Gastroesophageal sphincter (tissue), 4 donors: ENCODE measurements at regions not wholly inside any gene's neighbourhood (a gene's known extent, or its start where the extent isn't known, plus 50 kb on each side); places are given as distances from the start of the nearest gene placed in this dataset.
"Not testable (repeated sequence)": the region's sequence is repeated elsewhere in the genome, so short reads cannot be mapped to it uniquely, and the experiment has no call there.

Experiments
- ATAC-seq: fragments of 150-250 bp; one replicate; pipeline ENCODE4 v1.9.1; 2016; ENCODE audit warnings: mild to moderate bottlenecking, moderate library complexity
- H3K27ac ChIP-seq, 4 donors: fragments of 200-600 bp; sonication (generic) in 3 of 4; 1 replicate in 3 of 4; 2 replicates in 1 of 4; pipeline ENCODE4 v1.5.1; 2016 to 2019
- H3K27me3 ChIP-seq: fragments of 200-600 bp; sonication (generic); one replicate; pipeline ENCODE4 v1.5.1; 2019
- H3K36me3 ChIP-seq, 2 donors: fragments of 200-600 bp; sonication (generic); one replicate each; pipeline ENCODE4 v1.5.1; 2019; ENCODE audit warnings: control low read depth in 1 of 2
- H3K4me1 ChIP-seq, 3 donors: fragments of 200-600 bp; sonication (generic); 1 replicate in 2 of 3; 2 replicates in 1 of 3; pipeline ENCODE4 v1.5.1; 2016 to 2019; ENCODE audit warnings: control low read depth in 2 of 3
- H3K4me3 ChIP-seq, 2 donors: fragments of 200-600 bp; sonication (generic); one replicate each; pipeline ENCODE4 v1.5.1; 2019; ENCODE audit warnings: mild to moderate bottlenecking in 1 of 2, moderate library complexity in 1 of 2
- H3K9me3 ChIP-seq, 3 donors: fragments of 200-600 bp; sonication (generic); one replicate each; pipeline ENCODE4 v1.5.1; 2017 to 2019; ENCODE audit warnings: control low read depth in 2 of 3
- CTCF ChIP-seq, 4 experiments: fragments of 200-600 bp in 2 of 4; fragments of 450-650 bp in 2 of 4; sonication (generic) in 1 of 4; IDR thresholded peaks; one replicate each; pipeline ENCODE4 v1.5.1; 2017 to 2019; ENCODE audit warnings: antibody characterized with exemption in 4 of 4, mild to moderate bottlenecking in 2 of 4, moderate library complexity in 2 of 4
- EP300 ChIP-seq: sonication (generic); formaldehyde crosslinking; IDR thresholded peaks from one replicate; pipeline ENCODE4 v1.6.1; 2017; ENCODE audit warnings: antibody characterized with exemption, mild to moderate bottlenecking
- POLR2A ChIP-seq, 2 donors: fragments of 450-650 bp; IDR thresholded peaks; one replicate each; pipeline ENCODE4 v1.6.1; 2017; ENCODE audit warnings: antibody characterized with exemption in 2 of 2, mild to moderate bottlenecking in 2 of 2, moderate library complexity in 1 of 2
- POLR2AphosphoS5 ChIP-seq: sonication (generic); formaldehyde crosslinking; IDR thresholded peaks from one replicate; pipeline ENCODE4 v1.6.1; 2017; ENCODE audit warnings: antibody characterized with exemption
- WGBS, 2 donors: methylation state at CpG; one replicate each; pipeline ENCODE4 v1.1.5; 2018; ENCODE audit warnings: low coverage in 1 of 2; 5-methylcytosine and 5-hydroxymethylcytosine counted together

DNA sequence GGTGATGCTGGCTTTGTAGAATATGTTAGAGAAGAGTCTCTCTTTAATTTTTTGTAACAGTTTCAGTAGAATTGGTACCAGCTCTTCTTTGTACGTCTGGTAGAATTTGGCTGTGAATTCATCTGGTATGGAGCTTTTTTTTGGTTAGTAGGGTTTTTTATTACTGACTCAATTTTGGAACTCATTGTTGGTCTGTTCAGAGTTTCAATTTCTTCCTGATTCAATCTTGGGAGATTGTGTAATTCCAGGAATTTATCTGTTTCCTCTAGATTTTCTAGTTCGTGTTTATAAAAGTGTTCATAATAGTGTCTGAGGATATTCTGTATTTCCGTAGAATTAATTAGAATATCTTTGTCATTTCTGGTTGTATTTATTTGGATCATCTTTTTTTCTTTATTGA lies 943.5 kb downstream of the TRIB2 start:
- Histone ChIP-seq H3K4me1 (no peaks in the 10 kb centered on the region), H3K27ac (no peak overlapping the region), H3K9me3 (no peaks in the 10 kb centered on the region), H3K36me3 (no peaks in the 10 kb centered on the region), H3K4me3 (no peak overlapping the region), H3K27me3 (no peaks in the 10 kb centered on the region)
- TF ChIP-seq EP300 (no peak), POLR2A (IDR thresholded peaks at IDR 0.05) (no peak), CTCF (IDR thresholded peaks at IDR 0.05) (no peak), POLR2AphosphoS5 (no peak)
- WGBS, 2 donors: 64 to 69% methylated on average over 3 of the region's 3 CpGs
- ATAC-seq: no peak

DNA sequence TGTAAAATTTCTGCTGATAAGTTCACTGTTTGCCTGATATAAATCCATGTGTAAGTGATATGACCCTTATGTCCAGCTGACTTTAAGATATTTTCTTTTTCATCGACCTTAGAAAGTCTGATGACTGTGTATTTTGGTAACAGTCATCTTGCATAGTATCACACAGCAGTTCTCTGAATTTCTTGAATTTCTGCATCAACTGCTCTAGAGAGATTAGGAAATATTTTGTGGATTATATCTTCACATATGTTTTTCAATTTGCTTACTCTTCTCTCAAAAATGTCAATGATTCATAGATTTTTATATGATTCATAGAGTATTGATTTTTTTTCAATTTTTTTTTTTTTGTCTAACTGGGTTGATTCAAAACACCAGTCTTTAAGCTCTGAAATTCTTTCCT lies 945.3 kb downstream of the TRIB2 start:
- Histone ChIP-seq H3K4me1 (no peaks in the 10 kb centered on the region), H3K27me3 (no peaks in the 10 kb centered on the region), H3K27ac (no peak overlapping the region), H3K36me3 (no peaks in the 10 kb centered on the region), H3K4me3 (no peak overlapping the region), H3K9me3 (no peaks in the 10 kb centered on the region)
- ATAC-seq: no peak
- 56 to 73% methylated on average over 1 of the region's 1 CpG for WGBS, 2 donors
- no peak for TF ChIP-seq CTCF (IDR thresholded peaks at IDR 0.05)
- TF ChIP-seq POLR2AphosphoS5: no peak
- no peak for TF ChIP-seq POLR2A (IDR thresholded peaks at IDR 0.05)
- TF ChIP-seq EP300: no peak

DNA sequence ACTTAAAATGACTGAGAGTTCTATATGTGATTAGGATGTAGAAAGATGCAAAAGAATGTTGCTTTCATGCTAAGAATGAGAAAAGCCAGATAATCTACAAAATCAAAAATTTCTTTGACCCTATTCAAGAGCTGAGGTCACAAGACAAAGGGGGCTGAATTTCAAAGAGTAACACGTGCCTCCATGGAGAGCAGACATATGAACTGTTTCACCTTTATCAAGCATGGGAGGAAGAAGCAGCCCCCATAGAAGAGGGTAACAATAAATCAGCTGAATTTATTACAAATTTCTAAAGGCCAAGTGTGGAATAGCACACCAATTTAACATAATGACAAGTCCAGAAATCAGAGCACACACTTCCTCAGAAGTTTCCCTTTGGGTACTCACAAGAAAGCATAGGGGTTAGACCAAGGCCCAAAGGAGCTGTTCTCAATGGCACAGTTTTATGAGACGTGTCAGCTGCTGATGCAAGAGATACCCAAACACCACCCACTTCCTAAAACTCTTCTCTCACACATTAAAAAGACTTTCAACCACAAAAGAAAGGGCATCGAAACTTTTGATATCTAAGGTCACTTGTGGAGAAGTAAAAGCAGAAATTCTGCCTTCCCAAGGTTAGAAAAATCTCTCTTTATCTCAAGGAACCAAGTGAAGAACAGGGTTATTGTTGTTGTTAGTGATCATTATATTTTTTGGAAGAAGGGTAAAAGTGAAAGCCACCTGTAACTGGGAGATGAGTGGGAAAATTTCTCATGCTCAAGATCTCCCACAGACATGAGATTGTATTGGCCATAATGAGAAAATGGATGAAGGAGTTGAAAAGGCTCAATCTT lies 950.1 kb downstream of the TRIB2 start:
- WGBS, 2 donors: 38 to 53% methylated on average over 2 to 3 of the region's 3 CpGs
- no peak for ATAC-seq
- H3K9me3 ChIP-seq: no peaks in the 10 kb centered on the region

GRCh38 chr2:13667415-13667757 lies 950.6 kb downstream of the TRIB2 start:
- H3K4me3 ChIP-seq: no peak overlapping the region
- no peak overlapping the region for H3K27ac ChIP-seq
- TF ChIP-seq POLR2A (IDR thresholded peaks at IDR 0.05): no peak
- no peak for TF ChIP-seq CTCF (IDR thresholded peaks at IDR 0.05)
- TF ChIP-seq EP300: no peak
- no peak for TF ChIP-seq POLR2AphosphoS5
- 60 to 73% methylated on average over 1 of the region's 1 CpG for WGBS, 2 donors
- ATAC-seq: no peak
- no peaks in the 10 kb centered on the region for H3K36me3 ChIP-seq
- no peaks in the 10 kb centered on the region for H3K27me3 ChIP-seq
- no peaks in the 10 kb centered on the region for H3K4me1 ChIP-seq
- no peaks in the 10 kb centered on the region for H3K9me3 ChIP-seq

More for the DNA sequence above, 950.1 kb downstream of the TRIB2 start:
- Histone ChIP-seq H3K4me3 (no peak overlapping the region), H3K27me3 (no peaks in the 10 kb centered on the region), H3K36me3 (no peaks in the 10 kb centered on the region), H3K27ac (no peak overlapping the region), H3K4me1 (no peaks in the 10 kb centered on the region)
- TF ChIP-seq POLR2AphosphoS5 (no peak), CTCF (IDR thresholded peaks at IDR 0.05) (no peak), EP300 (no peak), POLR2A (IDR thresholded peaks at IDR 0.05) (no peak)

- Histone ChIP-seq H3K27ac (no peak overlapping the region), H3K36me3 (no peaks in the 10 kb centered on the region), H3K27me3 (no peaks in the 10 kb centered on the region), H3K4me3 (no peak overlapping the region), H3K4me1 (no peaks in the 10 kb centered on the region), H3K9me3 (no peaks in the 10 kb centered on the region)
- TF ChIP-seq EP300: no peak
- no peak for TF ChIP-seq CTCF (IDR thresholded peaks at IDR 0.05)
- no peak for ATAC-seq
- WGBS, 2 donors: 48 to 50% methylated on average over 2 to 3 of the region's 3 CpGs
Measured at GRCh38 chr2:13669607-13670006, 952.9 kb downstream of the TRIB2 start.

- H3K36me3 ChIP-seq, ATAC-seq: not testable (repeated sequence)
Measured at GRCh38 chr2:13673821-13674220, 957.1 kb downstream of the TRIB2 start.

More at GRCh38 chr2:13673821-13674220, 957.1 kb downstream of the TRIB2 start:
- H3K4me1 ChIP-seq, H3K4me3 ChIP-seq, H3K27me3 ChIP-seq, H3K27ac ChIP-seq, H3K9me3 ChIP-seq: not testable (repeated sequence)
